GM18505 (cell line): ENCODE measurements at regions not wholly inside any gene's neighbourhood (a gene's known extent, or its start where the extent isn't known, plus 50 kb on each side); places are given as distances from the start of the nearest gene placed in this dataset.

Experiments used
- ATAC-seq: cut with Tn5 transposase; IDR thresholded peaks from one replicate; pipeline ENCODE4 v1.9.1; 2021; ENCODE audit not compliant: unreplicated experiment
- POLR2A ChIP-seq: IDR thresholded peaks from 4 replicates; pipeline ENCODE4 v1.6.1; 2011; ENCODE audit warnings: borderline replicate concordance; ENCODE audit not compliant: insufficient read depth, insufficient read length; ENCODE audit errors: extremely low read depth

DNA sequence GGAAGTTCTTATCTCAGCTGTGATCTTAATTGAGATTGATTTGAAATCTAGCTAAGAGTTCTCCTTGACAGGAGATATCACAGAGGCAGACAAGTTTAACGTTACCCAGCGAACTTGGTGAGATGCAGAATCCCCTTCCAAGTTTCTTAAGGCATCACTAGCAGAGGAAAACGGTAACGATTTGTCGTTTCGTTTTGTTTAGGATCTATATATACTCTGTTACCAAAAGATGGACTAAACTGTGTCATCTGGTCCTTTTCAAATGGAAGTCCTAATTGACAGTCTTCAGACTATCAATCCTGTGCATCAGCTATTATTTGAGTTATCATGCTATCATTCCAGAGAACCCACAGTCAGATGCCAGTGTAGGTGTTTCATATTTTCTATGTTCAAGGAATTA lies 316.7 kb upstream of the SORCS1 start:
- ATAC-seq = no peak
- TF ChIP-seq POLR2A = no peak

DNA sequence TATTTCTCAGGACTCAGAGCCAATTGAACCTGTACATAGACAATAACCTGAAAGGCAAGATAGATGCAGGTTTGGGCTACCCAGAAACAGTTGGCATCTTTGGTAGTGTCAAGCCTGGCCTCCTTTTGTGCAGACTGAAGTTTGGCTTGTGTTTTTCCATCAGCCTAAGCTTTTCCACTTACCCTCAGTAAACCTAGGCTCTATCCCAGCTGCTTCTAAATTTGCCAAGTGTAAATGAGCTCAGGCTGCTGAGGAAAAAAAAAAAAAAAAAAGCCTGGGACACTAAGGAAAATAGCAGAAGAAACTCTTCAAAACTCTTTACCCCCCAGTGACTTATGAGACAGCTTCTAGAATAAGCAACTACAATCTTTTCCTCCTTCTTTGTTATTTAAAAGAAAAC lies 316.3 kb upstream of the SORCS1 start:
- ATAC-seq = no peak
- TF ChIP-seq POLR2A = no peak

DNA sequence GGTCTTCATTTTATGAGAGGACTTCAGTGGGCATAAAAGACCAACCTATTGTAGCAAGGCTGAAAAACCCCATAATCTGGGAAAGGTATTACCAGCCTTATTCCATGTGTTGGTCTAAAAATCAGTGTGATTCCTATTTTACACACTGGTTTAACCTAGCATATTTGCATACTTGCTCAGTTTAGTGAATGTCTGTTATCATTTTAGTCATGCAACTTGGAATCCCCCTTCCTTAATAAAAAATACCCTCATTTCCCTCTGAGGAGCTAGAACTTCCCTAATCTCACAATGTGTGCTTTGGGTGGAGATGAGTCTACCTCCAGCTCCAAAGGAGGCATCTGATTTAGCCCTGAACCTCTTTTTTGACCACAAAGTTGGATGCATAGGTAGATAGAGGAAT lies 312.8 kb upstream of the SORCS1 start:
- ATAC-seq = no peak
- no peak for TF ChIP-seq POLR2A

DNA sequence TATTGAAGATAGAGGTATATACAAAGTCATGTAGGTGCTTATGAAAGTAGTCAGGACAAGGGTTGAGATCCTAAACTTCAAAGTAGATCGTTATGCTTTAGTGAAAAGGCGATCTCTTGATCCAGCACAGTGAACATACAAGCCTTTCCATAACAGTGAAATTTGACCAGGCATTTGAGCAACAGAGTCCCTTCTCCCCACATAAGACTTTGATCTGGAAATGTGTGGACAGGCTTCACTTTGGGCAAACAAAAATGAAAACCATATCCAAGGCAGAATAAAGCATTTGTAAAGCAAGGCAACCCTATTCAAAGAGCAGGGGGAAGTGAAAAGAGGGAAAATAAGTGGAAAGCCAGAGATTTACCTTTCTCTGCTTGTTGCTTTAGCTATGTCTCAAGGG lies 311.9 kb upstream of the SORCS1 start:
- no peak for TF ChIP-seq POLR2A

DNA sequence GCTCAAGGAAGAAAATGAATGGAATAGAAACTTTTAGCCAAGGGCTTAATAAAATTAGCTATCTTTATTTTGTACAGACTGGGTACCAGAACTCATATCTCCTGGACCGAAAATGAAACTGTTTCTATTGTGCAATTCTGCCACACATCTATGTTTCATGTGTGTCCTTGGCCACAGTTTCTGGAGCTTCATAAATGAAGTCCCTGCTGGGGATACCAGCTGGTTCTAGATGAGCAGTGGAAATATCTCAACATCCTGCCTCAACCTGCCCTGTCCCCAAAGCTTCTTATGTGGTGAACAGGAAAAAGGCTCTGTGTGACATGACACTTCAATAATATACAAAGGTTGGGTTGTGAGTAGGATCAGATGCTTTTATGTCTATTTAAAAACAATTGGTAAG lies 310.1 kb upstream of the SORCS1 start:
- no peak for TF ChIP-seq POLR2A

More for the DNA sequence above, 311.9 kb upstream of the SORCS1 start:
- no peak for ATAC-seq

DNA sequence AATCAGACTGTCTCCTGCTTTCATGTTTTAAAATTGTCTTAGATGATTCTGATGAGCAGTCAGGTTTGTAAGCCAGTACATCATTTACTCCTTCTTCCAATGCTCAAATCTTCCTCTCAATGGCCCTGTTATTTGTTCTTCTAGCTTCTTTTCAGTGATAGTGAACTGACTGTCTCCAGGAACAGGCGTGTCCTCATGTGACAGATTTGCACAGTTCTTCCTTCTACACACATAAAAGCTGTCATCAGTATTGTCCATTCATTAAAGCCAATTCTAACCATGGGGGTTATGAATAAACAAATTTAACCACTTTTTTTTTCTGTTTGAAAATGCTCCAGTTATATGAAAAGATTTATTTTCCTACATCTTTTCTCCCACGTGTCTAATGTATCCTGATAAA lies 308.7 kb upstream of the SORCS1 start:
- ATAC-seq = no peak
- no peak for TF ChIP-seq POLR2A

More for the DNA sequence above, 310.1 kb upstream of the SORCS1 start:
- ATAC-seq = no peak

DNA sequence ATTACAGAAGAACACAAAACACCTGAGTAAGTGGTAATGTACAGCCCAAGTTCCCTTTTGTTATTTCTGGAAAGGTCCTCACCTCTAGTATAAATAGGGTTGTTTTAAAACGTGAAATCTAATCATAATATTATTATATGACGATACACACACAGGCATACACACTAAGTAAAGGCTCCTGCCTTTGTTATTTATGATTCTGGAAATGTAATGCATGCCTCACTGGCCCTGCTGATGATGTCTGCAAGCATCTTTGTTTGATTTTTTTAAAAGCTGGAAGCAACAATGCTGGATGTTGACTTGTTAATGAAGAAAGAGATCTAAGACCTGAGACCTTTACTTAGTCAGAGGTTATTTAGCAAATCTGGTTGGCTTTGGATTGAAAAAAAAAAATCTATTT lies 307.4 kb upstream of the SORCS1 start:
- no peak for TF ChIP-seq POLR2A
- no peak for ATAC-seq

DNA sequence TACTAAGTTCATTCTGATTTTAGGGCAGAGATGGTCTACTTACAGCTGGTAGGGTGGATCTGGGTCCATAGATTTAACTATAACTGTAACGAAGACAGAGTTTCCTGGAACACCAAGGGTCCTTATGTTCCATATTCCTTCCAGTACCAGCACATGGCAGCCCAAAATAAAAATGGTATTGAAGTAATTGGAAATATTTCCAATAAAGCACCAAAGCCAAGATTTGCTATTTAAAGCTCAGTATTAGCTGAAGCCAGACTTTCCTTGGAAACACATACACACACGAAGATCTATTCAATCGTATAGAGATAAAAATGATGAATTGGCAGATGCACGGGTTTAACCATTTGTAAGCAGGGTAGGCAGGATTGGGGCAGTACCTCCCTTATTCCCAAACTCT lies 289.1 kb upstream of the SORCS1 start:
- TF ChIP-seq POLR2A = no peak
- ATAC-seq = no peak

DNA sequence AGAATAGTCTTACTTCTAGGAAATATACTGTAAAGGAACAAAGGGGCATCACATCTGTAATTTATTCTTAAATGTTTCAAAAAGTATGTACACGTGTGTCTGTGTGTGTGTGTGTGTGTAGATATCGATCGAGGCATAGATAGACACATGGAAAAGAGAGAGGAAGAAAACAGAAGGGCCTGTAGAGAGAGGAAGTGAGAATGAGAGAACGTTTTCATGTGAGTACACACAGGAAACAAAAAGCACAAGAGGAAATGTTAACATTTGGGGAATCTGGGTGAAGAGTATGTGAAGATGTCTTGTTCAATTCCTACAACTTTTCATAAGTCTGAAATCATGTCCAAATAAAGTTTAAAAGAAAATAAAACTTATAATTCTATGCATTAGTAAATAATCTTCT lies 286.5 kb upstream of the SORCS1 start:
- no peak for ATAC-seq
- no peak for TF ChIP-seq POLR2A

DNA sequence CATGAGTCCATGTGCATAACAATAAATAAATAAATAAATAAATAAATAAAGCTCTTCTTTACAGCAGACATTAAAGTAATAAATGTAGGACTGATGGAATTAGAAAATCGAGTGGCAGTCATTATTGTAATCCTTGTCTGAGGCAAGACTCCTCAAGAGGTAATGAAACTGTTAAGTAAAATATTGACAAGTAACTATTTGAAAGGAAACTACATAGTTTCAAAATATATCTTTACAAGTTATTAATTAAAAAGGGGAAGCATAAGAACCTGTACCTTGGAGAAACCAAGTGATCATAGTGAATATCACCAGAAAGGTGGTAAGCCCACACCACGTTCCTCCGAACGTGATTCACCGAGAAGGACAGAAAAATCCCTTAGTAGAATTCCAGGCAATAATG lies 285.6 kb upstream of the SORCS1 start:
- TF ChIP-seq POLR2A = no peak
- ATAC-seq = no peak

DNA sequence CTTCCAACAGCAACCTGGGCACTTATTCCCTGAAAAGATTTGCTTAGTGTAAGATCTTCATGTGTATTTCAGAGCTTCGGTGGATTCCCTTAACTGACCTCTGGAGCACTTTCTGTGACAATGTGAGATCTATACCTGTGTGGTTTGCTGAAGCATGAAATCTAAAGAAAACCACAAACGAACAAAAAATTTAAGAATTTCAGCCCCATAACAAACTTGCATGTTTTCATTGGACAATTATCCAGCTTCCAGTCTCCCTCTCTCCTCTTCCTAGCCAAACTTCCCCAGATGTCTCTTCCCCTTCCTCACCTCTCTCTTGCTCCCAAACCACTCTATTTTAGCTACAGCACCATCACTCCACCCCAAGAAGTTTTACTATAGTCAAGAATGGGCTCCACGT lies 279.9 kb upstream of the SORCS1 start:
- ATAC-seq = no peak
- no peak for TF ChIP-seq POLR2A

DNA sequence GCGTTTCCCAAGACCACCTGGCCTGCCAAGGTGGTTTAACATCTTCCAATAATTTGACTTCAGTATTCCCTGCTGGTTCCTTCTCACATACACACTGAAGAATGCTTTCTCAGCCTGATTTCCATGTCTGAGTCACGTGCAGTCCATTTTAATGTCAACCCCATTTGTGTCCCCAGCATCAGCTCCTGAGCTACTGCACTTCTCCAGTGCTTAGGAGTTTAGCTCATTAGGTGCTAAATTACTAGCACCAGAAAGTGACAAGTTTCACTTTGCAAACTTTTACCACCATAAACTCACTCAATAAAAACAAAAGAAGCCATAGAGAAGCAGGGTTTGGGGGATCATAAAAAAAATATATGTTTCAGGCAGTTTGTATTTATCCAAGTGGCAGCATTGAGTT lies 279.3 kb upstream of the SORCS1 start:
- no peak for ATAC-seq
- no peak for TF ChIP-seq POLR2A

DNA sequence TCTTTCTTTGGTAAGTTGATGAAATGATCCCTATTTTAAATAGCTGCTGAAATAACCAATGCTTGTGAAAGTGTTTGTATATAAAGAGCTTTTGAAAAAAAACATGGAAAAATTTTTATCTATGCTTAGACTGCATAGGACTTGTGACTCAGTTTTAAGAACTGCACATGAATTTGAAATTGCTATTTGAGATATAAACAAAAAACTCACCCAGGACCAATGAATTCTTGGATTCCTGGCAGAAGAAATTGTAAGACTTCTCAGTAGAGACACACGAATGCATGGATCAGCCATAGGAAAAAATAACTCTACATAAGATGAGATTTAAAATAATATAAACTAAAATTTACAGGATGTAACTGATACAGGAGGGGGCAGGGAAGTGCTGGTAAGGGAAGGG lies 278.8 kb upstream of the SORCS1 start:
- ATAC-seq = no peak

DNA sequence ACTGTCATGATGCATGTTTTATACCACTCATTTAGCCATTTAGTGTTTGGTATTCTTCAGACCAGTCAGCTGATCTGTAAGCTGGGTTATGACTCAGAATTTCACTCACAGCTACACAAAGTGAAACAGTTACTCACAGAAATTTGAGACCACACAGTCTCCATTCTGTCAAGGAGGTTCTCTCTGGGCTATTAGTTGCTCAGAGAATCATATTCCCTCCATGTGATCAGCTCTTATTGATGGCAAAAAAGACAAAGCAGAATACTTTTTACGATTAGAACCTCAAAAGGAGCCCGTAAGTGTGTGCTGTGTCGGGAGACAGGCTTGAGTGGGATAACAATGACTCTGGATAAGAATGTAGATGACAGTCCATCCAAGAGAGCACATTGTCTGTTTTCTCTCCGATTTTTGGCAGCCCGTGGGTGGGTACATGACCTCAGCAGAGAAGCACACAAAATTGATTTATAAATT lies 277.6 kb upstream of the SORCS1 start:
- ATAC-seq = peak; percentile 82
- no peak for TF ChIP-seq POLR2A

More for the DNA sequence above, 278.8 kb upstream of the SORCS1 start:
- no peak for TF ChIP-seq POLR2A

DNA sequence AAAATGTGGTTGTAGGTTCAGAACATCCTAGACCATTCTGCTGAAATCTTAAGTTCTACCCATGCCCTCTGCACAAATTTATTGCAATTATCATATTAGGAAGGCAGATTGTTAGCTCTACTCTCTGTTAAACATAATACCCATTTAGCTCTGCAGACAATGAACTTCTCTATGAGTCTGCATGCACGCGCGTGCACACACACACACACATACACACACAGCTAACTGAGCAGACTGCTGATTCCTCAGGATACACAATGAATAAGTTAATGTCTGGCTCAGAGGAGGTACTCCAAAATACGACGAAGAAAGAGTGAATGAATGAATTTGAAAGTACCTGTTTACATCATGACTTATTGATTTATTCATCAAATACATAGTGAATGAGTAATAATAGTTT lies 276.2 kb upstream of the SORCS1 start:
- ATAC-seq = no peak
- no peak for TF ChIP-seq POLR2A
